Spleen (tissue), 11 donors: ENCODE measurements at regions not wholly inside any gene's neighbourhood (a gene's known extent, or its start where the extent isn't known, plus 50 kb on each side); places are given as distances from the start of the nearest gene placed in this dataset.

Experiments used
- DNase-seq: peaks from one replicate; pipeline ENCODE4 v3.0.0-alpha.2; 2020
- H3K27ac ChIP-seq, 8 donors: fragments of 200-600 bp; sonication (generic) in 7 of 8; 1 replicate in 4 of 8; 2 replicates in 4 of 8; pipeline versions ENCODE4 v1.5.0 to v1.8.0; 2016 to 2021; ENCODE audit warnings: inconsistent platforms in 4 of 8, mild to moderate bottlenecking in 4 of 8, moderate library complexity in 1 of 8
- H3K27me3 ChIP-seq, 7 donors: fragments of 200-600 bp; sonication (generic) in 6 of 7; replicated peaks in 1 of 7; 1 replicate in 4 of 7; 2 replicates in 3 of 7; pipeline versions ENCODE4 v1.5.0 to v1.8.0; 2016 to 2021; ENCODE audit warnings: inconsistent platforms in 3 of 7, mild to moderate bottlenecking in 1 of 7
- H3K36me3 ChIP-seq, 6 donors: fragments of 200-600 bp; sonication (generic) in 5 of 6; 1 replicate in 4 of 6; 2 replicates in 2 of 6; pipeline versions ENCODE4 v1.5.0 to v1.8.0; 2016 to 2021; ENCODE audit warnings: inconsistent platforms in 2 of 6
- H3K4me1 ChIP-seq, 6 donors: fragments of 200-600 bp; sonication (generic) in 5 of 6; 1 replicate in 3 of 6; 2 replicates in 3 of 6; pipeline versions ENCODE4 v1.5.0 to v1.8.0; 2016 to 2021; ENCODE audit warnings: inconsistent platforms in 3 of 6
- H3K4me3 ChIP-seq, 8 donors: fragments of 200-600 bp; sonication (generic) in 7 of 8; 1 replicate in 4 of 8; 2 replicates in 4 of 8; pipeline versions ENCODE4 v1.5.0 to v1.8.0; 2016 to 2021; ENCODE audit warnings: inconsistent platforms in 4 of 8, mild to moderate bottlenecking in 4 of 8, moderate library complexity in 2 of 8
- H3K9me3 ChIP-seq, 8 donors: fragments of 200-600 bp; sonication (generic) in 7 of 8; 1 replicate in 4 of 8; 2 replicates in 4 of 8; pipeline versions ENCODE4 v1.5.0 to v1.8.0; 2016 to 2021; ENCODE audit warnings: inconsistent platforms in 4 of 8
- CTCF ChIP-seq, 11 experiments: fragments of 200-600 bp in 7 of 11; fragments of 450-650 bp in 4 of 11; sonication (generic) in 4 of 11; IDR thresholded peaks in 8 of 11; conservative IDR thresholded peaks in 3 of 11; 1 replicate in 7 of 11; 2 replicates in 4 of 11; pipeline versions ENCODE4 v1.4.0 to v1.8.0; 2016 to 2021; ENCODE audit warnings: antibody characterized with exemption in 11 of 11, inconsistent platforms in 4 of 11, mild to moderate bottlenecking in 1 of 11
- POLR2A ChIP-seq, 3 donors: fragments of 450-650 bp; IDR thresholded peaks; one replicate each; pipeline ENCODE4 v1.5.1; 2017; ENCODE audit warnings: antibody characterized with exemption in 3 of 3, mild to moderate bottlenecking in 1 of 3
- POLR2AphosphoS5 ChIP-seq, 3 donors: sonication (generic); formaldehyde crosslinking; IDR thresholded peaks; one replicate each; pipeline ENCODE4 v1.5.1; 2017; ENCODE audit warnings: antibody characterized with exemption in 3 of 3
- WGBS, 5 donors: extraction: QIAGEN DNeasy Blood & Tissue Kit in 3 of 5; methylation state at CpG; one replicate each; pipeline versions ENCODE4 v1.1.5 to v1.1.7; 2013 to 2018; 5-methylcytosine and 5-hydroxymethylcytosine counted together
- intact Hi-C: fragments of 100-400 bp; cut with DNase I; formaldehyde crosslinking; loops from one replicate; pipeline ENCODE4 v1.15.0; 2023; ENCODE audit warnings: low total_unique reads
- donor health status: healthy with polysubstance abuse.
- donor health status: DM: no; HTN: no; CAD: no; lungs with moderate emphysema.
- donor health status: DM: no; HTN: no; CAD: no.
- donor health status: Bipolar disorder and iron deficiency.
- donor health status: healthy.
- donor health status: DM: no; HTN: no; CAD: no.
- donor health status: DM: yes; HTN: yes; CAD: no.

GRCh38 chr1:199898654-199899053 lies 128.9 kb upstream of the NR5A2 start:
- TF ChIP-seq CTCF (IDR thresholded peaks at IDR 0.05 in 8 of 11, conservative IDR thresholded peaks at IDR 0.05 in 3 of 11), result no peak
- TF ChIP-seq POLR2A (IDR thresholded peaks at IDR 0.05), result no peak
- TF ChIP-seq POLR2AphosphoS5 (IDR thresholded peaks at IDR 0.05), result no peak
- no peaks in the 10 kb centered on the region for H3K36me3 ChIP-seq
- H3K4me3 ChIP-seq, result no peak overlapping the region
- 79 to 95% (median 88%) methylated on average over 1 of the region's 1 CpG for WGBS, 5 donors
- no peak for DNase-seq
- no peaks in the 10 kb centered on the region for H3K4me1 ChIP-seq
- intact Hi-C loops, result no loop called here
- H3K27ac ChIP-seq, result no peak overlapping the region
- H3K9me3 ChIP-seq, result peaks cover 0 to 11% (median 0%) of the 10 kb centered on the region in 8 donors
- no peaks in the 10 kb centered on the region for H3K27me3 ChIP-seq

- no peaks in the 10 kb centered on the region for H3K27me3 ChIP-seq
- intact Hi-C loops, result no loop called here
- peaks cover 0 to 11% (median 0%) of the 10 kb centered on the region in 8 donors for H3K9me3 ChIP-seq
- no peaks in the 10 kb centered on the region for H3K36me3 ChIP-seq
- H3K4me3 ChIP-seq, result no peak overlapping the region
- no peak for TF ChIP-seq POLR2A (IDR thresholded peaks at IDR 0.05)
- TF ChIP-seq CTCF (IDR thresholded peaks at IDR 0.05 in 8 of 11, conservative IDR thresholded peaks at IDR 0.05 in 3 of 11), result no peak
- TF ChIP-seq POLR2AphosphoS5 (IDR thresholded peaks at IDR 0.05), result no peak
- DNase-seq, result no peak
- no peaks in the 10 kb centered on the region for H3K4me1 ChIP-seq
- H3K27ac ChIP-seq, result no peak overlapping the region
These were observed 126.2 kb upstream of the NR5A2 start for GRCh38 chr1:199901341-199901740.

DNA sequence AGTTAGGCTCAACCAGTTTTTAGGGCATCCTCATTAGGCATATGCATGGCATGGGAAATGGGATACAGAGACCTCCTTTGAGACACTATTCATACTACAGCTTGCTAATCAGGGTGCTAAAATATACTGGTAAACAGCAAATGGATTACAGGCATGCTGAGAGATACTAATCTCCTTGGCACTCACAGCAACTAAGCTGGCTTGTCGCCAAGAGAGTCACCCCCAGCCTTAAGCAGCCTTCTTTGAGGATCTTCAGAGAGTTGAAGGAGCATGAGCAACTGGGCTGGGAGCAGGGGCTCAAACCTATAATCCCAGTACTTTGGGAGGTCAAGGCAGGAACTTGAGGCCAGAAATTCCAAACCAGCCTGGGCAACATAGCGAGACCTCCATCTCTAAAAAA lies 120.1 kb upstream of the NR5A2 start:
- no peak overlapping the region for H3K4me3 ChIP-seq
- intact Hi-C loops, result no loop called here
- peaks cover 0 to 6% (median 0%) of the 10 kb centered on the region in 7 donors for H3K27me3 ChIP-seq
- H3K4me1 ChIP-seq, result no peaks in the 10 kb centered on the region
- WGBS, 5 donors, result 67 to 100% (median 84%) methylated on average over 1 to 2 of the region's 2 CpGs
- no peak for DNase-seq
- H3K36me3 ChIP-seq, result no peaks in the 10 kb centered on the region
- no peaks in the 10 kb centered on the region for H3K9me3 ChIP-seq
- H3K27ac ChIP-seq, result no peak overlapping the region
- no peak for TF ChIP-seq POLR2A (IDR thresholded peaks at IDR 0.05)
- TF ChIP-seq POLR2AphosphoS5 (IDR thresholded peaks at IDR 0.05), result no peak
- TF ChIP-seq CTCF (IDR thresholded peaks at IDR 0.05 in 8 of 11, conservative IDR thresholded peaks at IDR 0.05 in 3 of 11), result no peak

GRCh38 chr1:199909137-199909536 lies 118.4 kb upstream of the NR5A2 start:
- TF ChIP-seq POLR2AphosphoS5 (IDR thresholded peaks at IDR 0.05), result no peak
- no peak for TF ChIP-seq CTCF (IDR thresholded peaks at IDR 0.05 in 8 of 11, conservative IDR thresholded peaks at IDR 0.05 in 3 of 11)
- TF ChIP-seq POLR2A (IDR thresholded peaks at IDR 0.05), result no peak
- Histone ChIP-seq H3K27ac (no peak overlapping the region), H3K27me3 (peaks cover 0 to 6% (median 0%) of the 10 kb centered on the region in 7 donors), H3K9me3 (no peaks in the 10 kb centered on the region), H3K4me3 (no peak overlapping the region), H3K36me3 (no peaks in the 10 kb centered on the region), H3K4me1 (no peaks in the 10 kb centered on the region)
- no peak for DNase-seq
- 65 to 81% (median 74%) methylated on average over 5 of the region's 5 CpGs for WGBS, 5 donors
- intact Hi-C loops, result no loop called here
